ENCODE measurements at regions not wholly inside any gene's neighbourhood (a gene's known extent, or its start where the extent isn't known, plus 50 kb on each side); places are given as distances from the start of the nearest gene placed in this dataset.
"Not testable (repeated sequence)": the region's sequence is repeated elsewhere in the genome, so short reads cannot be mapped to it uniquely, and the experiment has no call there.

GRCh38 chr12:25710938-25711605 is 158.0 kb upstream of the LMNTD1 start:
- not testable (repeated sequence) for H3K27ac ChIP-seq (ENCODE audit: low read length); H3K9ac ChIP-seq (ENCODE audit: low read length); H3K27me3 ChIP-seq (ENCODE audit: insufficient read depth, low read depth, low read length); H2AFZ ChIP-seq (ENCODE audit: low read depth, low read length); H3K9me2 ChIP-seq (ENCODE audit: insufficient read depth, low read length); H3K9me3 ChIP-seq (ENCODE audit: low read length); H3K79me2 ChIP-seq (replicated peaks; ENCODE audit: insufficient read depth, low read length); H4K20me1 ChIP-seq (ENCODE audit: insufficient read depth); H3K4me2 ChIP-seq (ENCODE audit: low read length); H3F3A ChIP-seq (ENCODE audit: insufficient read depth, low read length, poor library complexity, severe bottlenecking); H3K4me3 ChIP-seq (ENCODE audit: low read length); H3K36me3 ChIP-seq (ENCODE audit: insufficient read depth, low read length)

- Histone ChIP-seq H3K9me2 (ENCODE audit: insufficient read depth, low read length) (no peaks in the 10 kb centered on the region), H3K9ac (ENCODE audit: low read length) (no peak overlapping the region), H3K36me3 (ENCODE audit: insufficient read depth, low read length) (no peaks in the 10 kb centered on the region), H3K27ac (ENCODE audit: low read length) (no peak overlapping the region), H3F3A (ENCODE audit: insufficient read depth, low read length, poor library complexity, severe bottlenecking) (no peaks in the 10 kb centered on the region), H3K4me2 (ENCODE audit: low read length) (no peak overlapping the region), H3K79me2 (replicated peaks; ENCODE audit: insufficient read depth, low read length) (no peaks in the 10 kb centered on the region), H3K4me3 (ENCODE audit: low read length) (no peak overlapping the region), H2AFZ (ENCODE audit: low read depth, low read length) (no peak overlapping the region), H3K27me3 (ENCODE audit: insufficient read depth, low read depth, low read length) (no peaks in the 10 kb centered on the region), H4K20me1 (ENCODE audit: insufficient read depth) (no peaks in the 10 kb centered on the region), H3K9me3 (ENCODE audit: low read length) (peaks cover 3% of the 10 kb centered on the region)
- TF ChIP-seq POLR2AphosphoS5 (IDR thresholded peaks at IDR 0.05) (no peak), EZH2 (IDR thresholded peaks at IDR 0.05; ENCODE audit: borderline replicate concordance, insufficient read depth, low read length, poor library complexity, severe bottlenecking) (no peak), CTCF (IDR thresholded peaks at IDR 0.05; ENCODE audit: poor library complexity, severe bottlenecking) (no peak), SMC3 (conservative IDR thresholded peaks at IDR 0.05; ENCODE audit: poor library complexity) (no peak), RAD21 (conservative IDR thresholded peaks at IDR 0.05) (no peak), REST (IDR thresholded peaks at IDR 0.05; ENCODE audit: borderline replicate concordance) (no peak), TAF1 (IDR thresholded peaks at IDR 0.05; ENCODE audit: low read depth) (no peak), MXI1 (conservative IDR thresholded peaks at IDR 0.05; ENCODE audit: poor library complexity, severe bottlenecking) (no peak)
Measured at GRCh38 chr12:25712169-25712568, 159.1 kb upstream of the LMNTD1 start.

GRCh38 chr12:25713264-25713663 is 160.2 kb upstream of the LMNTD1 start:
- no peaks in the 10 kb centered on the region for H3K79me2 ChIP-seq (replicated peaks; ENCODE audit: insufficient read depth, low read length)
- no peak overlapping the region for H3K27ac ChIP-seq (ENCODE audit: low read length)
- no peak for TF ChIP-seq MXI1 (conservative IDR thresholded peaks at IDR 0.05; ENCODE audit: poor library complexity, severe bottlenecking)
- no peak for TF ChIP-seq EZH2 (IDR thresholded peaks at IDR 0.05; ENCODE audit: borderline replicate concordance, insufficient read depth, low read length, poor library complexity, severe bottlenecking)
- TF ChIP-seq CTCF (IDR thresholded peaks at IDR 0.05; ENCODE audit: poor library complexity, severe bottlenecking), result no peak
- TF ChIP-seq POLR2AphosphoS5 (IDR thresholded peaks at IDR 0.05), result no peak
- no peak for TF ChIP-seq REST (IDR thresholded peaks at IDR 0.05; ENCODE audit: borderline replicate concordance)
- TF ChIP-seq SMC3 (conservative IDR thresholded peaks at IDR 0.05; ENCODE audit: poor library complexity), result no peak
- no peak for TF ChIP-seq TAF1 (IDR thresholded peaks at IDR 0.05; ENCODE audit: low read depth)
- TF ChIP-seq EP300 (conservative IDR thresholded peaks at IDR 0.05; ENCODE audit: poor library complexity, severe bottlenecking), result no peak
- TF ChIP-seq RAD21 (conservative IDR thresholded peaks at IDR 0.05), result no peak
- no peaks in the 10 kb centered on the region for H3K9me2 ChIP-seq (ENCODE audit: insufficient read depth, low read length)
- no peak overlapping the region for H3K4me2 ChIP-seq (ENCODE audit: low read length)
- H4K20me1 ChIP-seq (ENCODE audit: insufficient read depth), result no peaks in the 10 kb centered on the region
- H3K36me3 ChIP-seq (ENCODE audit: insufficient read depth, low read length), result no peaks in the 10 kb centered on the region
- no peak overlapping the region for H3K9ac ChIP-seq (ENCODE audit: low read length)
- H3K27me3 ChIP-seq (ENCODE audit: insufficient read depth, low read depth, low read length), result no peaks in the 10 kb centered on the region
- H3F3A ChIP-seq (ENCODE audit: insufficient read depth, low read length, poor library complexity, severe bottlenecking), result no peaks in the 10 kb centered on the region
- H3K4me3 ChIP-seq (ENCODE audit: low read length), result no peak overlapping the region
- H2AFZ ChIP-seq (ENCODE audit: low read depth, low read length), result no peak overlapping the region
- no peaks in the 10 kb centered on the region for H3K9me3 ChIP-seq (ENCODE audit: low read length)

All from neural cell (in vitro differentiated cells).